ENCODE measurements at regions not wholly inside any gene's neighbourhood (a gene's known extent, or its start where the extent isn't known, plus 50 kb on each side); places are given as distances from the start of the nearest gene placed in this dataset.

- TF ChIP-seq SP1 (IDR thresholded peaks at IDR 0.05) (no peak), REST (IDR thresholded peaks at IDR 0.05) (no peak)
These were observed 500.4 kb upstream of the PAPPA start (continued) for GRCh38 chr9:115653171-115653606.

- H3K27ac ChIP-seq (ENCODE audit: low read depth in 1 of 2, low read length in 2 of 2) = no peak overlapping the region
- no peak overlapping the region for H3K9ac ChIP-seq (ENCODE audit: low read depth in 1 of 2, low read length in 2 of 2)
- H3K9me3 ChIP-seq (ENCODE audit: control insufficient read depth in 4 of 4, low read length in 3 of 4) = no peaks in the 10 kb centered on the region
- no peaks in the 10 kb centered on the region for H3K36me3 ChIP-seq (ENCODE audit: control insufficient read depth in 4 of 4, insufficient read depth in 3 of 4, low read depth in 1 of 4, low read length in 3 of 4)
- DNase-seq (ENCODE audit: low spot score) = no peak
- peaks cover 0 to 5% (median 0%) of the 10 kb centered on the region in 4 donors for H3K27me3 ChIP-seq (ENCODE audit: control insufficient read depth in 4 of 4, insufficient read depth in 4 of 4, low read length in 3 of 4)
- 65% methylated on average over 2 of the region's 2 CpGs for WGBS
- TF ChIP-seq RXRA (IDR thresholded peaks at IDR 0.05) (no peak), HNF4G (IDR thresholded peaks at IDR 0.05) (no peak), FOXA2 (IDR thresholded peaks at IDR 0.05) (no peak), FOXA1 (IDR thresholded peaks at IDR 0.05) (no peak), REST (IDR thresholded peaks at IDR 0.05) (no peak), SP1 (IDR thresholded peaks at IDR 0.05) (no peak), RAD21 (IDR thresholded peaks at IDR 0.05) (no peak), EGR1 (IDR thresholded peaks at IDR 0.05; ENCODE audit: low read depth in 2 of 2) (no peak), YY1 (IDR thresholded peaks at IDR 0.05) (no peak), MAX (IDR thresholded peaks at IDR 0.05) (no peak)
- H3K4me1 ChIP-seq (ENCODE audit: control insufficient read depth in 4 of 4, insufficient read depth in 4 of 4, low read length in 3 of 4) = no peaks in the 10 kb centered on the region
- no peak overlapping the region for H3K4me3 ChIP-seq (ENCODE audit: low read depth in 1 of 3, low read length in 3 of 3)
These were observed 495.9 kb upstream of the PAPPA start for GRCh38 chr9:115657695-115658094.

GRCh38 chr9:115665519-115665918 is 488.1 kb upstream of the PAPPA start:
- no peaks in the 10 kb centered on the region for H3K36me3 ChIP-seq (ENCODE audit: control insufficient read depth in 4 of 4, insufficient read depth in 3 of 4, low read depth in 1 of 4, low read length in 3 of 4)
- no peak overlapping the region for H3K4me3 ChIP-seq (ENCODE audit: low read depth in 1 of 3, low read length in 3 of 3)
- 85% methylated on average over 2 of the region's 2 CpGs for WGBS
- TF ChIP-seq FOXA2 (IDR thresholded peaks at IDR 0.05) (no peak), TAF1 (conservative IDR thresholded peaks at IDR 0.05) (no peak), YY1 (IDR thresholded peaks at IDR 0.05) (no peak), RXRA (IDR thresholded peaks at IDR 0.05) (no peak), ZBTB33 (IDR thresholded peaks at IDR 0.05) (no peak), RAD21 (IDR thresholded peaks at IDR 0.05) (no peak), GABPA (IDR thresholded peaks at IDR 0.05 in 1 of 2, conservative IDR thresholded peaks at IDR 0.05 in 1 of 2) (no peak), CTCF (IDR thresholded peaks at IDR 0.05; ENCODE audit: low read depth, low read length, missing input control) (no peak), JUND (IDR thresholded peaks at IDR 0.05) (no peak), HNF4A (conservative IDR thresholded peaks at IDR 0.05) (no peak), HNF4G (IDR thresholded peaks at IDR 0.05) (no peak), NR2F2 (IDR thresholded peaks at IDR 0.05) (no peak)
- no peak for DNase-seq (ENCODE audit: low spot score)
- no peaks in the 10 kb centered on the region for H3K9me3 ChIP-seq (ENCODE audit: control insufficient read depth in 4 of 4, low read length in 3 of 4)
- H3K9ac ChIP-seq (ENCODE audit: low read depth in 1 of 2, low read length in 2 of 2) = no peak overlapping the region
- no peaks in the 10 kb centered on the region for H3K4me1 ChIP-seq (ENCODE audit: control insufficient read depth in 4 of 4, insufficient read depth in 4 of 4, low read length in 3 of 4)
- H3K27ac ChIP-seq (ENCODE audit: low read depth in 1 of 2, low read length in 2 of 2) = no peak overlapping the region
- no peaks in the 10 kb centered on the region for H3K27me3 ChIP-seq (ENCODE audit: control insufficient read depth in 4 of 4, insufficient read depth in 4 of 4, low read length in 3 of 4)

Measured in liver (tissue), 8 donors.